GM18867 (cell line): ENCODE measurements at regions not wholly inside any gene's neighbourhood (a gene's known extent, or its start where the extent isn't known, plus 50 kb on each side); places are given as distances from the start of the nearest gene placed in this dataset.
"Not testable (repeated sequence)": the region's sequence is repeated elsewhere in the genome, so short reads cannot be mapped to it uniquely, and the experiment has no call there.

Experiments used
- ATAC-seq: cut with Tn5 transposase; IDR thresholded peaks from one replicate; pipeline ENCODE4 v1.9.1; 2021; ENCODE audit warnings: mild to moderate bottlenecking, moderate library complexity; ENCODE audit not compliant: unreplicated experiment

DNA sequence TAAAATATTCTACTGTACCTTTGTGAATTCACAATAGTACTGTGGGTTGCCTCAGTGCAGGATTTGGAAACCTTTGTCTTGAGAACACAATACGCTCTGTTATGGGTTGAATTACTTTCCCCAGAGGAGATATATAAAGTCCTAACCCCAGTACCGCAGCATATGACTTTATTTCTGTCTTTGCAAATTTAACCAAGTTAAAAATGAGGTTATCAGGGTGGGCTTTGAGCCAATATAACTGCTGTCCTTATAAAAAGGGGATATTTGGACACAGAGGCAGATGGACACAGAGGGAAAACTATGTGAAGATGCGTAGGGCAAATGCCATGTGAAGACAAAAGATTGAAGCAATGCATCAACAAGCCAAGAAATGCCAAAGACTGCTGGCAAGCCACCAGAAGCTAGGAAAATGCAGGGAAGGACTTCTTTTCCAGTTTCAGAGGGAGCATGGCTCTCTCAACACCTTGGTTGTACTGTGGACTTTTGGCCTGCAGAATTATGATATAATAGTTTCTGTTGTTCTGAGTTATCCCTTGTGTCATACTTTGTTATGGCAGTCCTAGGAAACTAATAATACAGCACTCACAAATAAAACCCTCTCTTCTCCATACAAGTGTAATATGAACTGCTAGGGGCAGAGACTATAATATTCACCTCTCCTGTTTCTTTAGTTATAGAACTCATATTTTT lies 292.6 kb upstream of the SPTLC3 start:
- ATAC-seq: no peak

DNA sequence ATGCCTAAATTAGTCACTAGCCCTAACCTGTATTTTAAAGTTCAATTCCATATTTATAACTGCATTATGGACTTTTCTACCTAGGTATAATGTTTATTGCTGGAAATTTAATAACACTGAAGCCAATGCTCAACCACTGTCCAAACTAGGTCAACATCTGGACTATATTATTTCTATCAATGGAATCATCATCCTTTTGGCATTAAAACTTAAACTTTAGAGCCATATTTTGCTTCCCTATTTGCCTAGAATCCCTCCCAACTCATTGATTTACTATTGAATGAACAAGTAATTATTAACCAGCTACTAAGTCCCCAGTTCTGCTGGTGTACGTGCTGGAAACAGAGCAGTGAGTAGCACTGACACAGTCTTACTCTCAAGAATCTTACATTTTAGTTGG lies 291.7 kb upstream of the SPTLC3 start:
- no peak for ATAC-seq

GRCh38 chr20:12718619-12719018 lies 290.2 kb upstream of the SPTLC3 start:
- no peak for ATAC-seq

DNA sequence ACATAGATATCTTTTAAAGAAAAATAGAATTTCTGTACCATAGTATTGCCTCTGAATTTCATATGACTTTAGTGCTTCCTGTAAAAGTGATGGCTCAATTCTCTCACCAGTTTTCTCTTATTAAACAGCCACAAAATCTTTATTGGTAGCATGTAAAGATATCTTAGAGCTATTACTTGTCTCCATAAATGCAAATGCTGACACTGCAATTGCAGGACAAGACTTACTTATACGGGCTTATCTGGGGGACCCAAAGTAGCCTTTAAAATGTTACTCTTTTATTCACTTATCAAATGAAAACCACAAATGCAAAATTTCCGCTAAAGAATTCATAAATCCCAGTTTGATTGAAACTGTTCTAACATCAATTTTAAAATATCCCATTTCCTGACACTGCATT lies 287.1 kb upstream of the SPTLC3 start:
- ATAC-seq: no peak

DNA sequence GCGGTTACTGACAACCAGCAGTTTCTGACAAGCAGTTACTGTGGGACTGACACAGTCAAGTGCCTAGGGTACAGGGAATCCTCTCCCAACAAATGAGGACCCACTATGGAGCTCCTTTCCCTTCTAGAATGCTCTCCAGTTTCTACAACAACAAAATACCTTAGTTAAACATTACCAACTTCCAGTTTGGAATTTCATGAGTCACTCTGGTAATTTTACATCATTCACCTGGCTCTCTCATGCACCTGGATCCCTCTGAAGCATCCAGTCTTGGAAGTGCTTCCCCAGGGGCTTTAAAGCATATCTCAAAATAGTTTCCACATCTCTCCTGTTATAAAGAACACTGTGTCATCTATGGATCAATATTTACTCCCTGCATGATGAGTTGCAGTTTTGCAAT lies 286.7 kb upstream of the SPTLC3 start:
- no peak for ATAC-seq

DNA sequence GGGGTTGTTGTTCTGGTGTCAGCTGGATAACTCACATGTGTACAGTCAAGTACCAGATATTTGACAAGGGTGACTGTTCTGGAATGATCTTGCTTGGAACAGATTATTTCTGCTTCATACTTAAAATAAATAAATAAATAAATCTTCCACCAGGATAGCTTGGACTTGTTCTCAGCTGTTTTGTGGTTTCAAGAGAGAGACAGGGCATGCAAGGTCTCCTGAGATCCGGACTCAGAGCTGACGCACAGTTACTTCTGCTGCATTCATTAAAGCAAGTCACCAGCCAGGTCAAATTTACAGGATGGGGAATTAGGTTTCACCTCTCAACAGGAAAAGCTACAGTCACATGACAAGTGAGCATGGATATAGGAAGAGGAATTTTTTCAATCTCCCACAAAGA lies 285.0 kb upstream of the SPTLC3 start:
- ATAC-seq: no peak

DNA sequence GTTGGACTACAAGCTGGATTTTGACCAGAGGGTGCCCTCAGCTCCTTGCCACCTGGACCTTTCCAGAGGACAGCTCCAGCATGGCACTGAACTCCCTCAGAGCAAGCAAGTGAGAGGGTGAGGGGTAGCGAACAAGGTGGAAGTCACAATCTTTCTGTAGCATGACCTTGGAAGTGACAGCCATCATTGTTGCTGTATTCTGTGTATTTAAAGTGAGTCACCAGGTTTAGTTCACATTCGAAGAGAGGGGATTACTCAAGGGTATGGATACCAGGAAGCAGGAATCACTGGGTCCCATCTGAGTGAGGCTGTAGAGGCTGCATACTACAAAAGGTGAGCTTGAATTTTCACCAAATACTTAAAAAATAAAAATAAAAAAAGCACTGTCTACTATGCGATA lies 280.0 kb upstream of the SPTLC3 start:
- no peak for ATAC-seq

GRCh38 chr20:12729326-12729725 lies 279.4 kb upstream of the SPTLC3 start:
- no peak for ATAC-seq

DNA sequence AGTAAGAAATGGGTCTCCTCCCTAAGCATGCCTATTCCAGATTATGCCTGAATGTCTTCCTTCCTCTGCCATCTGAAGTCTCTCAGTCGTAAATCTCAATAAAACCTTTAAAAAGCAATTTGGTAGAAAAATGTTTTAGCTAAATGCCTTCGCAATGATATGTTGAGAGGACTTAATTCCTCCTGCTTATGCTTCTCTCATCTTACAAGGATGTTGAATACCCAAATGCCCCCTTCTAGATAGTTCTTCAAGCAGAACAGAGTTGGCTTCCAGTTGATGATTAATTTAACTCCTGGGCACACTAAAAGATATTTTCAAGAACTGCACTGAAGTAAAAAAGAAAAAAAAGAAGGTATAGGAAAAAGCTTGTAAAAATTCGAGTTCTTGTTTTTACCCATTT lies 275.0 kb upstream of the SPTLC3 start:
- ATAC-seq: no peak

DNA sequence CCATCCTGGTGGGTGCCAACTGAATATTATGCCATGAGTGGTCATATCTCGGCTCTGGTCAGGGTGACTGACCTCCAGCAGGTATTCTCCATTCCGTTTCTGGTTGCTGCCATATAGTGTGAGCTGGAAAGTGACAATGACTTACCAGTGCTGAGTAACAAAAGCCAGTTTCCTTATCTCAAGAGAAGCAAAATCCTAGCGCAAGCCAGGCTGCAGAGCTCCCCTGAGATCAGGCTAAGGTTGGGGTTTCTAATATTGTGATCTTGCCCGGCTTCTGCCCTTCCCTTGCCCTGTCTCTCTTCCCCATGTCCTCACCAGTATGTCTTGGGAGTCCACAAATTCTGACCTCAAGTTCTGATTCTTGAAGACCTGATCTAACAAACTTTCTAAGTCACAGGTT lies 271.3 kb upstream of the SPTLC3 start:
- ATAC-seq: no peak

- ATAC-seq: no peak
Measured at GRCh38 chr20:12737900-12738299, 270.9 kb upstream of the SPTLC3 start.

DNA sequence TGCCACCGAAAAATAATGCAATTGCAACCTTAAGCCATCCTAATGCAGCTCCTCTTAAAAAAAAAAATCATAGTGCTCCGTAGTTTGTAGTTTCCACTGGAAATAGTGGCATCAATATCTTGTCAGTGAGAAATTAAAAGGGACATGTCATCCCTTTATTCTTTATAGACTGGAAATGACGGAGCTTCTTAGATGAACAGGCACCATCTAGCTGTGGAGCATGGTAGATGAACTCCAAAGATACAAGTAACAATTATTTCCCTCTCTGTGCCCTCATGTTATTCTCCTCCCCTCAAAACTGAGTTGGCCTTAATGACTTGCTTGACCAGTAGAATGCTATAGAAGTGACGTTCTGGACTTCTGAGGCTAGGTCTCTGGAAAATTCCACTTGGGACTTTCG lies 268.1 kb upstream of the SPTLC3 start:
- ATAC-seq: no peak

DNA sequence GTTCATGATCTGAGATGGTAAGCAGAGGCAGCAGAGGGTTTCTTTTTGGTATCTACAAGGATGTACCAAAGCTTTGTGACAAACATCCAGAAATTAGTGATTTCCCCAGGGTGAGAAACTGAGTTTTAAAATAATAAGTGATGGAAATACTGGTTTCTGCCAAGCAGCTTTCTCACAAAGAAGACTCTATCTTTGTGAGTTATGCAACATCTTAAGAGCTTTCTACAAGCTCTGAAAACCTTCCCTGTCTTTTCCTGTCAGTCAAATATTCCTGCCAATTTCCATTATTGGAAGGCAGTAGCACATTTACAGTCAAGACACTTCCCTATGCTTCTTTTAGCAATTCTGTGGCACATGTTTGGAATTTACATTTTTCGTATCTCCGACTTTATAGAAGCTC lies 264.7 kb upstream of the SPTLC3 start:
- no peak for ATAC-seq

DNA sequence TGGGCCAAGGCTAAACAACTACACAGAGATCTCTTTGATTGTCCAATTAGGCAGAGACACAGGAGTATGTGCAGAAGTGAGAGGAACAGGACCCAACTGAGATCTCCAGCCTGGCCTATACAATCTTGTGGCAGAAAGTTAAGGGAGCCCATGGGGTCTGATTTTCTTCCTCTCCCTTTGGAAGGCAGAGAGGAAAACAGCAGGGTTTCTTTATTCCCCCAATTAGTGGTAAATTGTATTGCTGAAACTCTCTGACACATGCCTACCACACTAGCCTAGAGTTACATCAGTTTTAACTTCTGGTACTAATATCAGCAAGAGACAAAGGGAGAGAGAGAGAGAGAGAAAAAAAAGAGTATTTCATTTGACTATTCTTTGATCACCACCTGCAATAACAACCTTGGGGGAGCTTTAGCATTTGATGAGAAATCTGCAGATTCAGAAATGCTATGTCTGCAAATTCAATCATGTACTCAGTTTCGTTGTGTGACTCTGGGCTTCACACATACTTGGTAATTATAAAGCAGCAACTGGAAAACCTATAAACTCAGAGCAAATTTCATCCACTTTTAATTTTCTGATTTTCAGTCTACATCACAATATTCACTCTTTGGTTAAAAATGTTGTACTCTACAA lies 260.3 kb upstream of the SPTLC3 start:
- no peak for ATAC-seq

- no peak for ATAC-seq
Measured at GRCh38 chr20:12750221-12750620, 258.6 kb upstream of the SPTLC3 start.

GRCh38 chr20:12752900-12753693 lies 255.7 kb upstream of the SPTLC3 start:
- ATAC-seq: not testable (repeated sequence)

- not testable (repeated sequence) for ATAC-seq
Measured at GRCh38 chr20:12753742-12754141, 255.0 kb upstream of the SPTLC3 start.

DNA sequence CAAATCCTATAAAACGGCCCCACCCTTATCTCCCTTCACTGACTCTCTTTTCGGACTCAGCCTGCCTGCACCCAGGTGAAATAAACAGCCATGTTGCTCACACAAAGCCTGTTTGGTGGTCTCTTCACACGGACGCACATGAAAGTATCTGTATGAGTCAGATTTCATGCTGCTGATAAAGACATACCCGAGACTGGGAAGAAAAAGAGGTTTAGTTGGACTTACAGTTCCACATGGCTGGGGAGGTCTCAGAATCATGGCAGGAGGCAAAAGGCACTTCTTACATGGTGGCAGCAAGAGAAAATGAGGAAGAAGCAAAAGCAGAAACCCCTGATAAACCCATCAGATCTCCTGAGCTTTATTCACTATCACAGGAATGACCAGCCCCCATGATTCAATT lies 249.3 kb upstream of the SPTLC3 start:
- not testable (repeated sequence) for ATAC-seq

DNA sequence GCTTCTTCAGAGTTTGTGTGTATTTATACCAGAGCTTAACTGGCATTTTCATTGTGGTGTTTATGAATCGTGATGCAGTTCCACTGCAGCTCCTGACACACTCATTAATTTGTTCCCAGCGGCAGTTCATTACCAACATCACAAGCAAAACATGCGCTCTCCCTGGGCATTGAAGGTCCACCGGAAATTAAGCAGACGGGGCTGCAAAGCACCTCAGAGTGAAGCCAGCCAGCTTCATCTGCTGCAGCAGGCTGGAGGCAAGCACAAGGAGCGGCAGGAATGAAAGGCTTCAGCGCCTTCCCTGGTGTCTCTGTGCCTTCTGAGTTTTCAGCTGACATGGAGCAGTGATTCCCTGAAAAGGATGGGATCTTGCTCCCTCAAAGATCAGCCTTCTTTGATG lies 246.0 kb upstream of the SPTLC3 start:
- no peak for ATAC-seq

GRCh38 chr20:12763406-12763805 lies 245.4 kb upstream of the SPTLC3 start:
- ATAC-seq: no peak

- ATAC-seq: no peak
Measured at GRCh38 chr20:12764053-12764452, 244.7 kb upstream of the SPTLC3 start.

DNA sequence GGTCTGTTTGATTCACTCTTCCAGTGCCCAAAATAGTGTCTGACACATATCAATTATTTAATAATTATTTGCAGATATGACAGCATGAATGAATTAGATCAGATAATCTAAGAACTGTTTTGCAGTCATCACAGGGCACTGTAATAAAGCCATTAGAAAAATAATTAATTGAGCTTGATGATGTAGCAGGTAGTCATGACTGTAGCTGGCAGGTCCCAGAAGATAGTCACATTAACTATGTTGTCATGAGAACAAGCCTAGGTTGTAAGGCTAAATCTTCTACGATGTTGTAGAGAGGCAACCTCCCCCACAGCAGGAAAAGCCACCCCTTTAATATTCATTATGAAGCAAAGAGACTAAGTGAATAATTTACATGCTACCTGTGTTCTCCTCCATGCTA lies 243.9 kb upstream of the SPTLC3 start:
- ATAC-seq: no peak
